Keratinocyte (primary cell): ENCODE measurements at regions not wholly inside any gene's neighbourhood (a gene's known extent, or its start where the extent isn't known, plus 50 kb on each side); places are given as distances from the start of the nearest gene placed in this dataset.

Experiments
- CTCF ChIP-seq, 3 experiments: IDR thresholded peaks in 1 of 3; conservative IDR thresholded peaks in 1 of 3; optimal IDR thresholded peaks in 1 of 3; 2 replicates in 2 of 3; 3 replicates in 1 of 3; pipeline versions ENCODE3 to v1.5.1; 2011; ENCODE audit warnings: low read length in 3 of 3, mild to moderate bottlenecking in 3 of 3, moderate library complexity in 2 of 3, control low read depth in 1 of 3, inconsistent platforms in 1 of 3; ENCODE audit not compliant: insufficient read depth in 2 of 3; ENCODE audit errors: extremely low read depth in 1 of 3
- EZH2 ChIP-seq: IDR thresholded peaks from one replicate; pipeline ENCODE4 v1.6.1; 2012; ENCODE audit warnings: inconsistent platforms, mild to moderate bottlenecking, low read length, moderate library complexity

GRCh38 chr10:84593506-84593905 lies 265.1 kb downstream of the CCSER2 start:
- TF ChIP-seq CTCF (optimal IDR thresholded peaks at IDR 0.05 in 1 of 3, IDR thresholded peaks at IDR 0.05 in 1 of 3, conservative IDR thresholded peaks at IDR 0.05 in 1 of 3; ENCODE audit: extremely low read depth in 1 of 3, insufficient read depth in 2 of 3, low read length in 3 of 3) (no peak), EZH2 (no peak)
